Prostate gland (tissue), 2 donors: ENCODE measurements at regions not wholly inside any gene's neighbourhood (a gene's known extent, or its start where the extent isn't known, plus 50 kb on each side); places are given as distances from the start of the nearest gene placed in this dataset.

ENCODE experiments used
- POLR2AphosphoS5 ChIP-seq: sonication (generic); formaldehyde crosslinking; IDR thresholded peaks from one replicate; pipeline ENCODE4 v1.6.1; 2017; ENCODE audit warnings: antibody characterized with exemption
- TF ChIP-seq, protein P1 (sequence below), 4 experiments: fragments of 200-600 bp in 2 of 4; fragments of 450-650 bp in 2 of 4; sonication (generic) in 2 of 4; IDR thresholded peaks; 1 replicate in 3 of 4; 2 replicates in 1 of 4; pipeline ENCODE4 v1.5.1; 2016 to 2019; ENCODE audit warnings: antibody characterized with exemption in 4 of 4, mild to moderate bottlenecking in 2 of 4, moderate library complexity in 2 of 4

DNA sequence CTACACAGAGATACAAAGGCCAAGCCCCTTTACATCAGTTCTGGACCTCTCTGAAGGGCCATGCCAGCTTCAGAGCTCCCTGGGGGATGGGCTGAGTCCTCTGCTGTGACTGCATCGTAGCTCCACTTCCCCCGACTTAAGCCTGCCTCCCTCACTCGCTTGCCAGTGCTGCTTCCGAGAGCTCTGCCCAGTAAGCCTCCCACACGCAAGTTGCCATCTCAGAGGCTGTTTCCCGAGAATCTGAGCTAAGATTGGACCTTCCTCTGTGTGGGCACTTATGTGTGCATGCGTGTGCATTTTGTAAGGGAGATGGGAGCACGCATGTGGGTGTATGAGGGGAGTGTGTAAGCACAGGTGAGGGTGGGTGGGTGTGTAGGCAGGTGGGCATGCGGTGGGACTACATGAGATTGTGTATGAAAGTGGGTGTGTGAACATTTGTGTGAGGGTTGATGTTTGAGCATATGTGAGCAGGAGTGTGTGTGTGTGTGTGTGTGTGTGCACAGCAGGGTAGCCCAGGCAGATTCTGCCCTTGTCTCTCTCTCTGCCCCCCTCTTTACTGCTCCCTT is 163.0 kb upstream of the SYT13 start:
- TF ChIP-seq, protein P1, sequence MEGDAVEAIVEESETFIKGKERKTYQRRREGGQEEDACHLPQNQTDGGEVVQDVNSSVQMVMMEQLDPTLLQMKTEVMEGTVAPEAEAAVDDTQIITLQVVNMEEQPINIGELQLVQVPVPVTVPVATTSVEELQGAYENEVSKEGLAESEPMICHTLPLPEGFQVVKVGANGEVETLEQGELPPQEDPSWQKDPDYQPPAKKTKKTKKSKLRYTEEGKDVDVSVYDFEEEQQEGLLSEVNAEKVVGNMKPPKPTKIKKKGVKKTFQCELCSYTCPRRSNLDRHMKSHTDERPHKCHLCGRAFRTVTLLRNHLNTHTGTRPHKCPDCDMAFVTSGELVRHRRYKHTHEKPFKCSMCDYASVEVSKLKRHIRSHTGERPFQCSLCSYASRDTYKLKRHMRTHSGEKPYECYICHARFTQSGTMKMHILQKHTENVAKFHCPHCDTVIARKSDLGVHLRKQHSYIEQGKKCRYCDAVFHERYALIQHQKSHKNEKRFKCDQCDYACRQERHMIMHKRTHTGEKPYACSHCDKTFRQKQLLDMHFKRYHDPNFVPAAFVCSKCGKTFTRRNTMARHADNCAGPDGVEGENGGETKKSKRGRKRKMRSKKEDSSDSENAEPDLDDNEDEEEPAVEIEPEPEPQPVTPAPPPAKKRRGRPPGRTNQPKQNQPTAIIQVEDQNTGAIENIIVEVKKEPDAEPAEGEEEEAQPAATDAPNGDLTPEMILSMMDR (IDR thresholded peaks at IDR 0.05), result no peak
- no peak for TF ChIP-seq POLR2AphosphoS5
